DOHH2 (cell line): ENCODE measurements at regions not wholly inside any gene's neighbourhood (a gene's known extent, or its start where the extent isn't known, plus 50 kb on each side); places are given as distances from the start of the nearest gene placed in this dataset.
"Not testable (repeated sequence)": the region's sequence is repeated elsewhere in the genome, so short reads cannot be mapped to it uniquely, and the experiment has no call there.

Experiments used
- H3F3A ChIP-seq: fragments of 200-600 bp; sonication (generic), shearing (Covaris generic); 2 replicates; pipeline ENCODE4 v1.6.0; 2016; ENCODE audit warnings: antibody characterized with exemption, mild to moderate bottlenecking; ENCODE audit not compliant: control insufficient read depth, insufficient read depth
- H3K27ac ChIP-seq: fragments of 200-600 bp; sonication (generic); 2 replicates; pipeline ENCODE4 v1.5.1; 2014; ENCODE audit warnings: low read depth, mild to moderate bottlenecking, low read length, moderate library complexity
- H3K27me3 ChIP-seq: fragments of 200-600 bp; sonication (generic); 2 replicates; pipeline ENCODE4 v1.6.1; 2014; ENCODE audit warnings: mild to moderate bottlenecking, low read length, mixed read lengths; ENCODE audit not compliant: control insufficient read depth
- H3K36me3 ChIP-seq: fragments of 200-600 bp; sonication (generic); 2 replicates; pipeline ENCODE4 v1.6.1; 2014; ENCODE audit warnings: mild to moderate bottlenecking, low read length, moderate library complexity, mixed read lengths; ENCODE audit not compliant: control insufficient read depth
- H3K4me1 ChIP-seq: fragments of 200-600 bp; sonication (generic); 2 replicates; pipeline ENCODE4 v1.6.1; 2014; ENCODE audit warnings: mild to moderate bottlenecking, low read length, mixed read lengths; ENCODE audit not compliant: control insufficient read depth
- H3K4me2 ChIP-seq: fragments of 200-600 bp; sonication (generic); 2 replicates; pipeline ENCODE4 v1.6.0; 2014; ENCODE audit warnings: mild to moderate bottlenecking, low read length, moderate library complexity
- H3K4me3 ChIP-seq: fragments of 200-600 bp; sonication (generic); 2 replicates; pipeline ENCODE4 v1.5.1; 2014; ENCODE audit warnings: mild to moderate bottlenecking, low read length, mixed read lengths
- H3K79me2 ChIP-seq: fragments of 200-600 bp; sonication (generic); 2 replicates; pipeline ENCODE4 v1.6.1; 2014; ENCODE audit warnings: mild to moderate bottlenecking, low read length, mixed read lengths; ENCODE audit not compliant: control insufficient read depth
- H3K9me2 ChIP-seq: fragments of 200-600 bp; sonication (generic); replicated peaks from 2 replicates; pipeline ENCODE4 v1.6.1; 2014; ENCODE audit warnings: mild to moderate bottlenecking, low read length, mixed read lengths; ENCODE audit not compliant: control insufficient read depth
- H3K9me3 ChIP-seq: fragments of 200-600 bp; sonication (generic); 2 replicates; pipeline ENCODE4 v1.6.1; 2014; ENCODE audit warnings: antibody characterized with exemption, low read length, mixed read lengths; ENCODE audit not compliant: control insufficient read depth, insufficient read depth
- H4K20me1 ChIP-seq: fragments of 200-600 bp; sonication (generic); 2 replicates; pipeline ENCODE4 v1.6.0; 2014; ENCODE audit warnings: low read depth, mild to moderate bottlenecking, antibody characterized with exemption, low read length, moderate library complexity; ENCODE audit not compliant: control insufficient read depth, insufficient read depth
- EZH2phosphoT487 ChIP-seq: fragments of 200-600 bp; sonication (generic); IDR thresholded peaks from 2 replicates; pipeline ENCODE4 v1.6.1; 2017; ENCODE audit warnings: borderline replicate concordance, mild to moderate bottlenecking, antibody characterized with exemption, low read length, moderate library complexity, mixed read lengths
- TF ChIP-seq, protein P1 (sequence below): fragments of 200-600 bp; sonication (generic); IDR thresholded peaks from one replicate; pipeline ENCODE4 v1.5.1; 2014; ENCODE audit warnings: antibody characterized with exemption, mild to moderate bottlenecking, low read depth, low read length; ENCODE audit not compliant: poor library complexity, severe bottlenecking

DNA sequence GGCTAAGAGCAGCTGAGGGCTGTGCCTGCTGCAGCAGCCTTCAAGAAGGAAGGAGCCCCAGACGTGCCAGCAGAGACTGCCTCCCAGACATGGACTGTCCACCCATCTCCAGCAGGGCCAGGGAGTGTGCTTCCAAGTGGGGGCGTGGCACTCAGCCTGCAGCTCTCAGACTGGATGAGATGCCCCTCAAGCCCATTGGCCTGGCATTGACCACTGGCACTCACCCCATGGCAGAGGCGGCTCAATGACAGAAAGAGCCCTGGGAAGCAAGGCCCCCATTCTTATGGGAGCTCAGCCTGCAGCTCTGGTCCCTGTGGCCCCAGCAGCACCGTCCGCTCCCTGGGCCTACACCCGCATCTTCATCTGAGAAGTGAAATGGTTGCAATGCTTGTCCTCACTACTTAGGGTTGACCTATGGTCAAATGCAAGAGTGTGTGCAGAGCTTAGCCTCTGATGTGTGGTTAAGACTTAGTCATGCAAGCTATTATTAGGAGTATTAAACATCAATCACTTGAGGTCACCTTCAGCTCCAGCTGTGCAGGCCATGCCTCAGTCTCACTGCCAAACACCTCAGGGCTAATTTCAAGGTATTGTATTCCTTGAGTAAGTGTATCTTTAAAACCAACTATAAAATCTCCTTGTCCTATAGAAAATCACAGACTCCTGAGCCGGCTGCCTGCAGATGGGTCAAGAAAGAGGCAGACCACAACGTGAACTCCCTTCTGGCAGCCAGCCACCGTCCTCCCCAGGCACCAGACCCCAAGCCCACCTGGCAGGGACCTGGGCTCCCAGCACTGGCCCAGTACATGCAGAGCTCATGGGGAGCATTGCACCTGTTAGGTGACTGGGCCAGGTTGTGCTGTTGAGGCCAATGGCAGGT is 194.8 kb downstream of the NDUFA10 start:
- no peaks in the 10 kb centered on the region for H3K9me2 ChIP-seq
- no peaks in the 10 kb centered on the region for H3F3A ChIP-seq
- no peaks in the 10 kb centered on the region for H3K4me1 ChIP-seq
- no peaks in the 10 kb centered on the region for H3K9me3 ChIP-seq
- no peak overlapping the region for H3K27ac ChIP-seq
- H3K27me3 ChIP-seq = no peaks in the 10 kb centered on the region
- no peaks in the 10 kb centered on the region for H4K20me1 ChIP-seq
- H3K79me2 ChIP-seq = no peaks in the 10 kb centered on the region
- H3K36me3 ChIP-seq = no peaks in the 10 kb centered on the region
- H3K4me3 ChIP-seq = no peak overlapping the region
- no peak overlapping the region for H3K4me2 ChIP-seq
- TF ChIP-seq, protein P1, sequence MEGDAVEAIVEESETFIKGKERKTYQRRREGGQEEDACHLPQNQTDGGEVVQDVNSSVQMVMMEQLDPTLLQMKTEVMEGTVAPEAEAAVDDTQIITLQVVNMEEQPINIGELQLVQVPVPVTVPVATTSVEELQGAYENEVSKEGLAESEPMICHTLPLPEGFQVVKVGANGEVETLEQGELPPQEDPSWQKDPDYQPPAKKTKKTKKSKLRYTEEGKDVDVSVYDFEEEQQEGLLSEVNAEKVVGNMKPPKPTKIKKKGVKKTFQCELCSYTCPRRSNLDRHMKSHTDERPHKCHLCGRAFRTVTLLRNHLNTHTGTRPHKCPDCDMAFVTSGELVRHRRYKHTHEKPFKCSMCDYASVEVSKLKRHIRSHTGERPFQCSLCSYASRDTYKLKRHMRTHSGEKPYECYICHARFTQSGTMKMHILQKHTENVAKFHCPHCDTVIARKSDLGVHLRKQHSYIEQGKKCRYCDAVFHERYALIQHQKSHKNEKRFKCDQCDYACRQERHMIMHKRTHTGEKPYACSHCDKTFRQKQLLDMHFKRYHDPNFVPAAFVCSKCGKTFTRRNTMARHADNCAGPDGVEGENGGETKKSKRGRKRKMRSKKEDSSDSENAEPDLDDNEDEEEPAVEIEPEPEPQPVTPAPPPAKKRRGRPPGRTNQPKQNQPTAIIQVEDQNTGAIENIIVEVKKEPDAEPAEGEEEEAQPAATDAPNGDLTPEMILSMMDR = no peak
- no peak for TF ChIP-seq EZH2phosphoT487

DNA sequence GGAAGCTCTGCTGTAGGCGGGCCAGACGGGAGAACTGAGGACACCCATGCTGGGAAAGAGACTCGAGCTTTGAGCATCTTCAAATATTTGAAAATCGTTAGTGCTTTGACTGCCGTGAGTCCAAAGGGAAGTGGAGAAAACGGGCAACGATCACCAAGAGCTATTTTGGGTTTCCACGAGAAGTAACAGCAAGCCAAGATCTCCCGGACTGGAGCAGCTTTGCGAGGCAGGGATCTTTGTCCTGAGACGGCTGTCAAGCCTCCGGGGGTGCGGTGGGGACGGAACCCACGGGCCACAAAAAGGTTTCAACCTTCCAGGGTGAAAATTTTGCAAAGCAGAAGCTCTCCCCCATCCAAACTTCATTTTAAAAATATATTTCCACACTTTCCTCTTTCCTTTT is 195.8 kb downstream of the NDUFA10 start:
- H3K27me3 ChIP-seq = no peaks in the 10 kb centered on the region
- no peaks in the 10 kb centered on the region for H3K36me3 ChIP-seq
- no peaks in the 10 kb centered on the region for H3K79me2 ChIP-seq
- no peaks in the 10 kb centered on the region for H3K9me2 ChIP-seq
- H3K4me3 ChIP-seq = no peak overlapping the region
- no peak overlapping the region for H3K4me2 ChIP-seq
- H3K27ac ChIP-seq = no peak overlapping the region
- H3K9me3 ChIP-seq = no peaks in the 10 kb centered on the region
- TF ChIP-seq, protein P1 = no peak
- no peak for TF ChIP-seq EZH2phosphoT487
- no peaks in the 10 kb centered on the region for H3K4me1 ChIP-seq
- no peaks in the 10 kb centered on the region for H4K20me1 ChIP-seq
- no peaks in the 10 kb centered on the region for H3F3A ChIP-seq

DNA sequence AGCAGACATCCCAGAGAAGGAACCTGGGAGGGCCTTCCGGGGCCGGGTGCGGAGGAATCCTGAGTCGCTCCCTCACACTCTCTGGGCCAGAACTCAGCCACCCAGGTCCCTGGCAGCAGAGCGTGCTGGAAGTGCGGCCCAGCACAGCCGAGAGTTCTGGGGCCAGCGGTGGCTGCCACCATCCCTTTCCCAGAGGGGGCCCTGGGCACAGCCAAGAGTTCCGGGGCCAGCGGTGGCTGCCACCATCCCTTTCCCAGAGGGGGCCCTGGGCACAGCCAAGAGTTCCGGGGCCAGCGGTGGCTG is 196.2 kb downstream of the NDUFA10 start:
- H3K27ac ChIP-seq, H4K20me1 ChIP-seq, H3K36me3 ChIP-seq, H3K79me2 ChIP-seq, H3K9me3 ChIP-seq, H3K4me3 ChIP-seq, H3F3A ChIP-seq, H3K9me2 ChIP-seq, H3K27me3 ChIP-seq, H3K4me1 ChIP-seq, H3K4me2 ChIP-seq: not testable (repeated sequence)

DNA sequence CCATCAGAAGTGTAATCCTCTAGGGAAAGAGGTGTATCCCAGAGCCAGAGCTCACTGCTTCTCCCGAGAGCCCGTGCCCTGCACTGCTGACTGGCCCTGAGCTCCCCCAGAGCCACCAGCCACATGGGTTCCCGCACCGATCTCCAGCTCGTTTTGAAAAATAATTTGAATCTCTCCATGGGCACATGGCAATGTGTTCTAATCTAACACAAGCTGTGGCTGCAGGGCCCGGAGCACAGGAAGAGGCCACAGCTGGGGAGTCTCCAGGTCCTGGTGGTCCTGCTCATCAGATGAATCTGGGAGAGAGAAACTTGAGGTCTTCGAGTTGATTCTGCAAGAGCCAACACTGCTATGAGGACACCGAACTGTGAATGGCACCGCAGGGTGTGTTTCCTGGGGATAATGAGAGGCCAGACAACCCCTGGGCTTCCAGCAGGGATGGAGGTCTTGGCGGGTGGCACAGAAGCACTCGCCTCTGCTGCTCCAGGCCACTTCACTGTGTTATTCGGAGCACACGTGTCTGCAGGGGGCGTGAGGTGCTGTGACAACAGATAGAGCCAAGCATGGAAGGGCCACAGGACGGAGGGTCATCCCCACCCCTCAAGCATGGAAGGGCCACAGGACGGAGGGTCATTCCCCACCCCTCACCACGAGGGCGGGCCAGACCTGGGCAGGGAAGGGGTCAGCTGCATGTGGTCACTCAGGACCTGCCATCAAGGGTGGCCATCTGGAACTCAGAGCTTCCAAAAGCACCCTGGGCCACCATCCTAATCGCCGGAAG is 196.8 kb downstream of the NDUFA10 start:
- Histone ChIP-seq H3F3A (no peaks in the 10 kb centered on the region), H3K27me3 (no peaks in the 10 kb centered on the region), H3K79me2 (no peaks in the 10 kb centered on the region), H3K4me2 (no peak overlapping the region), H3K36me3 (no peaks in the 10 kb centered on the region), H4K20me1 (no peaks in the 10 kb centered on the region), H3K9me3 (no peaks in the 10 kb centered on the region), H3K4me3 (no peak overlapping the region), H3K4me1 (no peaks in the 10 kb centered on the region), H3K9me2 (no peaks in the 10 kb centered on the region), H3K27ac (no peak overlapping the region)
- TF ChIP-seq, protein P1 = no peak
- TF ChIP-seq EZH2phosphoT487 = no peak
